HL-60 (cell line): ENCODE measurements at regions not wholly inside any gene's neighbourhood (a gene's known extent, or its start where the extent isn't known, plus 50 kb on each side); places are given as distances from the start of the nearest gene placed in this dataset.

Experiments
- POLR2AphosphoS5 ChIP-seq: IDR thresholded peaks from 2 replicates; pipeline ENCODE4 v1.6.1; 2012; ENCODE audit warnings: low read depth
- SPI1 ChIP-seq: IDR thresholded peaks from 2 replicates; pipeline ENCODE4 v1.6.1; 2012; ENCODE audit warnings: low read depth, mild to moderate bottlenecking, borderline replicate concordance
- TF ChIP-seq, protein P1 (sequence below): IDR thresholded peaks from one replicate; pipeline ENCODE4 v1.5.1; 2011; ENCODE audit warnings: low read length, control low read depth, inconsistent platforms; ENCODE audit not compliant: insufficient read depth
- TF ChIP-seq, protein P2 (sequence below): IDR thresholded peaks from 2 replicates; pipeline ENCODE4 v1.6.1; 2012; ENCODE audit warnings: low read depth; ENCODE audit not compliant: insufficient replicate concordance

DNA sequence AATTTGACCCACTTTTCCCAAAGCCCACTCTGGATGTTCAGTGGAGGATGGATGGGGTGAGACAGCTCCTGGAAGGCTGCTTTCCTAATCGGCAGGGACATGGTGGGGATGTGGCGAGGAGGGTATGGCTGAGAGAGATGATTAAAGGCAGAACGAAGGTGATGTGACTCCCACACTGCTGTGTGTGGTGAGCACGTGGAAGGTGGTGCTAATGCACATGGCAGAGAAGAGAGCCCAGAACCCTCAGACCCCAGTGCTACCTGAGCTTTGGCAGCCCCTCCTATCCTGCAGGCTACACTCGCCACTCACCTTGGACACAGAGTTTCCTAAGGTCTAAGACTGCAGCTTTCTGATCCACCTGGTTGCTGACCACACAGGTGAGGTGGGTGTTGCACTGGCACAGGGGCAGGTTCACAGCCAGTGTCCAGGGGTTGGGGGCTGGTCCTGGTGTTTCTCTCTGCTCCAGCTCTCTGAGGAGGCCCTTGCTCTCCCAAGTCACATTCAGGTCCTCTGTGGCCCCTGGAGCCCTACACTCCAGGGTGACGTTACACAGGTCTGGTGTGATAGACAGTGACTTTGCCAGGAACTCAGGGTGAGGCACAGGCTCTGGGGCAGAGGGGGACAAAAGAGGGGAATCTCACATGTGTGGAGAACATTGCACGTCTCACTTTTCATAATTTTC lies 151.4 kb upstream of the ETV3 start:
- TF ChIP-seq, protein P1, sequence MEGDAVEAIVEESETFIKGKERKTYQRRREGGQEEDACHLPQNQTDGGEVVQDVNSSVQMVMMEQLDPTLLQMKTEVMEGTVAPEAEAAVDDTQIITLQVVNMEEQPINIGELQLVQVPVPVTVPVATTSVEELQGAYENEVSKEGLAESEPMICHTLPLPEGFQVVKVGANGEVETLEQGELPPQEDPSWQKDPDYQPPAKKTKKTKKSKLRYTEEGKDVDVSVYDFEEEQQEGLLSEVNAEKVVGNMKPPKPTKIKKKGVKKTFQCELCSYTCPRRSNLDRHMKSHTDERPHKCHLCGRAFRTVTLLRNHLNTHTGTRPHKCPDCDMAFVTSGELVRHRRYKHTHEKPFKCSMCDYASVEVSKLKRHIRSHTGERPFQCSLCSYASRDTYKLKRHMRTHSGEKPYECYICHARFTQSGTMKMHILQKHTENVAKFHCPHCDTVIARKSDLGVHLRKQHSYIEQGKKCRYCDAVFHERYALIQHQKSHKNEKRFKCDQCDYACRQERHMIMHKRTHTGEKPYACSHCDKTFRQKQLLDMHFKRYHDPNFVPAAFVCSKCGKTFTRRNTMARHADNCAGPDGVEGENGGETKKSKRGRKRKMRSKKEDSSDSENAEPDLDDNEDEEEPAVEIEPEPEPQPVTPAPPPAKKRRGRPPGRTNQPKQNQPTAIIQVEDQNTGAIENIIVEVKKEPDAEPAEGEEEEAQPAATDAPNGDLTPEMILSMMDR, result no peak
- TF ChIP-seq POLR2AphosphoS5 (no peak), SPI1 (no peak)
- TF ChIP-seq, protein P2, sequence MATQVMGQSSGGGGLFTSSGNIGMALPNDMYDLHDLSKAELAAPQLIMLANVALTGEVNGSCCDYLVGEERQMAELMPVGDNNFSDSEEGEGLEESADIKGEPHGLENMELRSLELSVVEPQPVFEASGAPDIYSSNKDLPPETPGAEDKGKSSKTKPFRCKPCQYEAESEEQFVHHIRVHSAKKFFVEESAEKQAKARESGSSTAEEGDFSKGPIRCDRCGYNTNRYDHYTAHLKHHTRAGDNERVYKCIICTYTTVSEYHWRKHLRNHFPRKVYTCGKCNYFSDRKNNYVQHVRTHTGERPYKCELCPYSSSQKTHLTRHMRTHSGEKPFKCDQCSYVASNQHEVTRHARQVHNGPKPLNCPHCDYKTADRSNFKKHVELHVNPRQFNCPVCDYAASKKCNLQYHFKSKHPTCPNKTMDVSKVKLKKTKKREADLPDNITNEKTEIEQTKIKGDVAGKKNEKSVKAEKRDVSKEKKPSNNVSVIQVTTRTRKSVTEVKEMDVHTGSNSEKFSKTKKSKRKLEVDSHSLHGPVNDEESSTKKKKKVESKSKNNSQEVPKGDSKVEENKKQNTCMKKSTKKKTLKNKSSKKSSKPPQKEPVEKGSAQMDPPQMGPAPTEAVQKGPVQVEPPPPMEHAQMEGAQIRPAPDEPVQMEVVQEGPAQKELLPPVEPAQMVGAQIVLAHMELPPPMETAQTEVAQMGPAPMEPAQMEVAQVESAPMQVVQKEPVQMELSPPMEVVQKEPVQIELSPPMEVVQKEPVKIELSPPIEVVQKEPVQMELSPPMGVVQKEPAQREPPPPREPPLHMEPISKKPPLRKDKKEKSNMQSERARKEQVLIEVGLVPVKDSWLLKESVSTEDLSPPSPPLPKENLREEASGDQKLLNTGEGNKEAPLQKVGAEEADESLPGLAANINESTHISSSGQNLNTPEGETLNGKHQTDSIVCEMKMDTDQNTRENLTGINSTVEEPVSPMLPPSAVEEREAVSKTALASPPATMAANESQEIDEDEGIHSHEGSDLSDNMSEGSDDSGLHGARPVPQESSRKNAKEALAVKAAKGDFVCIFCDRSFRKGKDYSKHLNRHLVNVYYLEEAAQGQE, result no peak
